HCT116 (cell line): ENCODE measurements at regions not wholly inside any gene's neighbourhood (a gene's known extent, or its start where the extent isn't known, plus 50 kb on each side); places are given as distances from the start of the nearest gene placed in this dataset.

Source experiments
- ATAC-seq: fragments of 200-7000 bp; cut with Tn5 transposase; 2 replicates; pipeline ENCODE4 v1.9.1; 2020; ENCODE audit warnings: mild to moderate bottlenecking, moderate library complexity
- BruUV-seq: library from RNA; stranded (reverse); fragments of 400-500 nt; replicated peaks from 2 replicates; lab custom pipeline; 2021; lab: Mats Ljungman, UMichigan
- CTCF ChIA-PET: fragments of 300-600 bp; sonication (Branson Sonifier 250); formaldehyde crosslinking; loops from one replicate; lab custom pipeline; 2021; ENCODE audit warnings: antibody characterized with exemption; lab: Charles Lee
- POLR2A ChIA-PET: fragments of 300-600, 350-600 bp; sonication (Branson Sonifier 250); formaldehyde crosslinking; loops from one replicate; lab custom pipeline; 2021; ENCODE audit warnings: antibody characterized with exemption; lab: Charles Lee
- RAD21 ChIA-PET, 2 experiments: fragments of 300-600 bp; sonication (Branson Sonifier 250); formaldehyde crosslinking; loops; one replicate each; lab custom pipeline; 2023; ENCODE audit warnings: low total read pairs in 2 of 2; ENCODE audit not compliant: uncharacterized antibody in 2 of 2, unreplicated experiment in 2 of 2, low non-redundant PET in 1 of 2; lab: Charles Lee
- DNase-seq: peaks from one replicate; pipeline ENCODE4 v3.0.0-alpha.2; 2010; ENCODE audit warnings: low read depth, low spot score
- H2AFZ ChIP-seq: fragments of 200-600 bp; shearing (Covaris generic), sonication (generic); 2 replicates; pipeline ENCODE4 v1.6.1; 2017; ENCODE audit warnings: low read depth, mixed run types, mixed read lengths, antibody characterized with exemption, low read length; ENCODE audit not compliant: poor library complexity, severe bottlenecking
- H3K27ac ChIP-seq: 2 replicates; pipeline ENCODE4 v1.5.1; 2012; ENCODE audit warnings: low read depth, low read length
- H3K27me3 ChIP-seq: fragments of 200-600 bp; sonication (generic); 2 replicates; pipeline ENCODE4 v1.6.1; 2016; ENCODE audit warnings: mixed run types, low read length, mixed read lengths; ENCODE audit not compliant: insufficient read depth
- H3K36me3 ChIP-seq, 2 experiments: fragments of 200-500 bp in 1 of 2; fragments of 200-600 bp in 1 of 2; sonication (Bioruptor generic) in 1 of 2; sonication (generic) in 1 of 2; 2 replicates each; pipeline versions ENCODE4 v1.5.1 to v1.6.1; 2014 to 2016; ENCODE audit warnings: low read length in 2 of 2, inconsistent platforms in 1 of 2, mixed read lengths in 1 of 2, mixed run types in 1 of 2; ENCODE audit not compliant: insufficient read depth in 2 of 2, control insufficient read depth in 1 of 2
- H3K4me1 ChIP-seq, 2 experiments: fragments of 200-600 bp in 1 of 2; sonication (generic) in 1 of 2; 2 replicates each; pipeline versions ENCODE4 v1.5.1 to v1.6.1; 2012 to 2017; ENCODE audit warnings: low read length in 2 of 2, inconsistent platforms in 1 of 2, mild to moderate bottlenecking in 1 of 2, mixed read lengths in 1 of 2, mixed run types in 1 of 2, moderate library complexity in 1 of 2; ENCODE audit not compliant: insufficient read depth in 2 of 2, control insufficient read depth in 1 of 2
- H3K4me2 ChIP-seq: fragments of 200-600 bp; sonication (generic); 2 replicates; pipeline ENCODE4 v1.6.1; 2017; ENCODE audit warnings: mixed run types, low read length, mixed read lengths
- H3K4me3 ChIP-seq, 2 experiments: fragments of 200-600 bp in 1 of 2; sonication (generic) in 1 of 2; replicated peaks in 1 of 2; 2 replicates each; pipeline ENCODE4 v1.5.1; 2011 to 2016; ENCODE audit warnings: low read length in 2 of 2, control low read depth in 1 of 2, low read depth in 1 of 2, mild to moderate bottlenecking in 1 of 2, mixed read lengths in 1 of 2, mixed run types in 1 of 2
- H3K79me2 ChIP-seq: fragments of 200-600 bp; sonication (generic); 2 replicates; pipeline ENCODE4 v1.6.1; 2017; ENCODE audit warnings: mild to moderate bottlenecking, mixed run types, low read length, moderate library complexity, mixed read lengths; ENCODE audit not compliant: insufficient read depth
- H3K9ac ChIP-seq: fragments of 200-600 bp; sonication (generic); 2 replicates; pipeline ENCODE4 v1.6.1; 2016; ENCODE audit warnings: low read length, mixed read lengths
- H3K9me2 ChIP-seq: fragments of 200-600 bp; sonication (generic), shearing (Covaris generic); 2 replicates; pipeline ENCODE4 v1.6.1; 2017; ENCODE audit warnings: mixed run types, mild to moderate bottlenecking, moderate library complexity; ENCODE audit not compliant: insufficient read depth
- H3K9me3 ChIP-seq, 2 experiments: fragments of 200-500 bp in 1 of 2; fragments of 200-600 bp in 1 of 2; sonication (Bioruptor generic) in 1 of 2; sonication (generic) in 1 of 2; 2 replicates each; pipeline ENCODE4 v1.6.1; 2014 to 2017; ENCODE audit warnings: low read length in 2 of 2, mixed read lengths in 2 of 2, inconsistent platforms in 1 of 2, low read depth in 1 of 2, mild to moderate bottlenecking in 1 of 2, mixed run types in 1 of 2, moderate library complexity in 1 of 2; ENCODE audit not compliant: control insufficient read depth in 1 of 2, insufficient read depth in 1 of 2
- H4K20me1 ChIP-seq: fragments of 200-600 bp; sonication (generic), shearing (Covaris generic); 2 replicates; pipeline ENCODE4 v1.6.1; 2017; ENCODE audit warnings: mixed run types, mild to moderate bottlenecking, moderate library complexity; ENCODE audit not compliant: insufficient read depth
- CBX3 ChIP-seq: IDR thresholded peaks from 2 replicates; pipeline ENCODE4 v1.6.1; 2012; ENCODE audit warnings: low read depth
- CEBPB ChIP-seq: IDR thresholded peaks from 2 replicates; pipeline ENCODE4 v1.6.1; 2012; ENCODE audit warnings: low read depth
- ELF1 ChIP-seq: IDR thresholded peaks from 2 replicates; pipeline ENCODE4 v1.6.1; 2012; ENCODE audit warnings: low read depth, borderline replicate concordance
- EZH2 ChIP-seq: fragments of 200-600 bp; sonication (generic); IDR thresholded peaks from 2 replicates; pipeline ENCODE4 v1.6.1; 2017; ENCODE audit warnings: antibody characterized with exemption, mixed run types
- EZH2phosphoT487 ChIP-seq: fragments of 200-600 bp; IDR thresholded peaks from 2 replicates; pipeline ENCODE4 v1.6.1; 2018; ENCODE audit warnings: antibody characterized with exemption, borderline replicate concordance
- FOSL1 ChIP-seq: IDR thresholded peaks from 2 replicates; pipeline ENCODE4 v1.6.1; 2012; ENCODE audit warnings: low read depth
- JUND ChIP-seq: IDR thresholded peaks from 2 replicates; pipeline ENCODE4 v1.6.1; 2012
- MAX ChIP-seq: IDR thresholded peaks from 2 replicates; pipeline ENCODE4 v1.6.1; 2012
- POLR2AphosphoS5 ChIP-seq: IDR thresholded peaks from 2 replicates; pipeline ENCODE4 v1.6.1; 2011; ENCODE audit warnings: mild to moderate bottlenecking, low read depth, low read length, moderate library complexity
- RAD21 ChIP-seq: IDR thresholded peaks from 2 replicates; pipeline ENCODE4 v1.6.1; 2012; ENCODE audit warnings: low read depth, mild to moderate bottlenecking
- SIN3A ChIP-seq: IDR thresholded peaks from 2 replicates; pipeline ENCODE4 v1.6.1; 2012; ENCODE audit warnings: low read depth
- SP1 ChIP-seq: IDR thresholded peaks from 2 replicates; pipeline ENCODE4 v1.6.1; 2012; ENCODE audit warnings: low read depth
- SRF ChIP-seq: IDR thresholded peaks from 2 replicates; pipeline ENCODE4 v1.6.1; 2012; ENCODE audit warnings: low read depth
- ZBTB33 ChIP-seq: IDR thresholded peaks from 2 replicates; pipeline ENCODE4 v1.6.1; 2011; ENCODE audit warnings: mild to moderate bottlenecking, low read length, moderate library complexity; ENCODE audit not compliant: insufficient replicate concordance; ENCODE audit errors: extremely low read depth
- intact Hi-C: fragments of 100-400 bp; cut with micrococcal nuclease; formaldehyde crosslinking; loops from 2 replicates; pipeline ENCODE4 v1.10.0; 2022

- TF ChIP-seq CBX3 (no peak), RAD21 (no peak), EZH2phosphoT487 (no peak), SP1 (no peak), FOSL1 (no peak), EZH2 (no peak), SRF (no peak), MAX (no peak), ZBTB33 (no peak), POLR2AphosphoS5 (no peak), SIN3A (no peak), CEBPB (no peak), ELF1 (no peak), JUND (no peak)
- TF ChIP-seq, all 23 proteins: peak for 0
- no peaks in the 10 kb centered on the region for H3K4me1 ChIP-seq
- no peak for DNase-seq
- ChIA-PET RAD21 (no interaction called here), POLR2A (no interaction called here), CTCF (no interaction called here)
- H3K4me3 ChIP-seq = no peak overlapping the region
- no peaks in the 10 kb centered on the region for H3K27me3 ChIP-seq
- no peaks in the 10 kb centered on the region for H3K9me2 ChIP-seq
- no peak overlapping the region for H3K9ac ChIP-seq
- H3K36me3 ChIP-seq = no peaks in the 10 kb centered on the region
- no peaks in the 10 kb centered on the region for H3K79me2 ChIP-seq
- no peak overlapping the region for H2AFZ ChIP-seq
- ATAC-seq = no peak
- no TSS peak for BruUV-seq
- no peak overlapping the region for H3K4me2 ChIP-seq
- intact Hi-C loops = no loop called here
- no peaks in the 10 kb centered on the region for H3K9me3 ChIP-seq
- no peaks in the 10 kb centered on the region for H4K20me1 ChIP-seq
- H3K27ac ChIP-seq = no peak overlapping the region
These were observed 118.9 kb upstream of the SLC22A23 start for GRCh38 chr6:3575701-3576100.
